AG04449 (cell line): ENCODE measurements at regions not wholly inside any gene's neighbourhood (a gene's known extent, or its start where the extent isn't known, plus 50 kb on each side); places are given as distances from the start of the nearest gene placed in this dataset.

ENCODE experiments used
- CTCF ChIA-PET: fragments of 350-600 bp; formaldehyde crosslinking; extraction: SDS; loops from one replicate; lab custom pipeline; 2021; ENCODE audit warnings: antibody characterized with exemption; lab: Yijun Ruan, JAX
- POLR2A ChIA-PET: fragments of 400-600, 350-600 bp; formaldehyde crosslinking; extraction: SDS; loops from one replicate; lab custom pipeline; 2020; ENCODE audit warnings: antibody characterized with exemption, inconsistent platforms; lab: Yijun Ruan, JAX
- DNase-seq: peaks from one replicate; pipeline ENCODE4 v3.0.0-alpha.2; 2010; ENCODE audit warnings: low read depth, low spot score
- H3K4me3 ChIP-seq: 2 replicates; pipeline ENCODE4 v1.5.1; 2011; ENCODE audit warnings: low read depth, mild to moderate bottlenecking, control low read depth, low read length
- CTCF ChIP-seq: IDR thresholded peaks from one replicate; pipeline ENCODE4 v1.5.1; 2011; ENCODE audit warnings: mild to moderate bottlenecking, moderate library complexity, low read length, control low read depth, inconsistent platforms; ENCODE audit not compliant: insufficient read depth; ENCODE audit errors: missing control alignments

- ChIA-PET POLR2A (no interaction called here), CTCF (no interaction called here)
- DNase-seq, result no peak
- no peak for TF ChIP-seq CTCF
- no peak overlapping the region for H3K4me3 ChIP-seq
These were observed 369.4 kb upstream of the ISX start for GRCh38 chr22:34696557-34696956.

GRCh38 chr22:34702279-34702678 is 363.7 kb upstream of the ISX start:
- CTCF ChIA-PET, result no interaction called here
- no peak for DNase-seq
- POLR2A ChIA-PET, result interaction anchor here (0.6 kb wide), 1 partner anchor 1913 kb away, joined by 3 read pairs; no protein-coding TSS in a partner anchor
- TF ChIP-seq CTCF, result no peak
- H3K4me3 ChIP-seq, result no peak overlapping the region

GRCh38 chr22:34709641-34710040 is 356.3 kb upstream of the ISX start:
- no peak for TF ChIP-seq CTCF
- CTCF ChIA-PET, result no interaction called here
- no peak overlapping the region for H3K4me3 ChIP-seq
- no peak for DNase-seq
- POLR2A ChIA-PET, result no interaction called here

- TF ChIP-seq CTCF, result no peak
- POLR2A ChIA-PET, result no interaction called here
- CTCF ChIA-PET, result no interaction called here
- H3K4me3 ChIP-seq, result no peak overlapping the region
- DNase-seq, result no peak
These were observed 343.1 kb upstream of the ISX start for GRCh38 chr22:34722901-34723300.

GRCh38 chr22:34736081-34736480 is 329.9 kb upstream of the ISX start:
- ChIA-PET CTCF (no interaction called here), POLR2A (no interaction called here)
- no peak overlapping the region for H3K4me3 ChIP-seq
- DNase-seq, result no peak
- TF ChIP-seq CTCF, result no peak

GRCh38 chr22:34738661-34739400 is 327.1 kb upstream of the ISX start:
- H3K4me3 ChIP-seq, result no peak overlapping the region
- no peak for TF ChIP-seq CTCF
- DNase-seq, result no peak
- POLR2A ChIA-PET, result no interaction called here
- CTCF ChIA-PET, result no interaction called here
